Hepatocyte (in vitro differentiated cells): ENCODE measurements at regions not wholly inside any gene's neighbourhood (a gene's known extent, or its start where the extent isn't known, plus 50 kb on each side); places are given as distances from the start of the nearest gene placed in this dataset.

Experiments
- DNase-seq: peaks from one replicate; pipeline ENCODE4 v3.0.0-alpha.2; 2016; ENCODE audit warnings: low spot score
- H2AFZ ChIP-seq: fragments of 200-600 bp; sonication (generic); 2 replicates; pipeline ENCODE4 v1.6.0; 2016; ENCODE audit warnings: antibody characterized with exemption, mild to moderate bottlenecking
- H3K27ac ChIP-seq: fragments of 200-600 bp; sonication (generic); 2 replicates; pipeline ENCODE4 v1.5.1; 2016; ENCODE audit warnings: mild to moderate bottlenecking
- H3K27me3 ChIP-seq: fragments of 200-600 bp; sonication (generic); 2 replicates; pipeline ENCODE4 v1.6.1; 2016
- H3K36me3 ChIP-seq: fragments of 200-600 bp; sonication (generic); replicated peaks from 2 replicates; pipeline ENCODE4 v1.5.1; 2016; ENCODE audit warnings: low read depth; ENCODE audit not compliant: insufficient read depth
- H3K4me1 ChIP-seq: fragments of 200-600 bp; sonication (generic); 2 replicates; pipeline ENCODE4 v1.5.1; 2016; ENCODE audit warnings: mild to moderate bottlenecking, moderate library complexity; ENCODE audit not compliant: insufficient read depth
- H3K4me2 ChIP-seq: fragments of 200-600 bp; sonication (generic); 2 replicates; pipeline ENCODE4 v1.6.0; 2016
- H3K4me3 ChIP-seq: fragments of 200-600 bp; sonication (generic); 2 replicates; pipeline ENCODE4 v1.5.1; 2016; ENCODE audit warnings: mild to moderate bottlenecking
- H3K79me2 ChIP-seq: fragments of 200-600 bp; sonication (generic); 2 replicates; pipeline ENCODE4 v1.6.0; 2017; ENCODE audit warnings: mild to moderate bottlenecking
- H3K9me2 ChIP-seq: fragments of 200-600 bp; sonication (generic); replicated peaks from 2 replicates; pipeline ENCODE4 v1.6.0; 2017; ENCODE audit warnings: mild to moderate bottlenecking; ENCODE audit not compliant: insufficient read depth
- H3K9me3 ChIP-seq: fragments of 200-600 bp; sonication (generic); 2 replicates; pipeline ENCODE4 v1.5.1; 2016; ENCODE audit warnings: low read depth, mild to moderate bottlenecking
- H4K20me1 ChIP-seq: fragments of 200-600 bp; sonication (generic); 2 replicates; pipeline ENCODE4 v1.6.0; 2016; ENCODE audit warnings: mild to moderate bottlenecking; ENCODE audit not compliant: insufficient read depth, poor library complexity, severe bottlenecking
- EZH2 ChIP-seq: fragments of 200-600 bp; sonication (generic); IDR thresholded peaks from 2 replicates; pipeline ENCODE4 v1.6.1; 2016; ENCODE audit warnings: antibody characterized with exemption, mild to moderate bottlenecking, borderline replicate concordance
- EZH2phosphoT487 ChIP-seq: fragments of 200-600 bp; sonication (generic); IDR thresholded peaks from one replicate; pipeline ENCODE4 v1.6.1; 2018; ENCODE audit warnings: antibody characterized with exemption, mild to moderate bottlenecking, low read depth, moderate library complexity; ENCODE audit not compliant: unreplicated experiment, severe bottlenecking
- WGBS: methylation state at CpG from one replicate; pipeline ENCODE4 v1.1.6; 2016; ENCODE audit warnings: low lambda C conversion rate; ENCODE audit errors: missing lambda C conversion rate; 5-methylcytosine and 5-hydroxymethylcytosine counted together
- TF ChIP-seq, protein P1 (sequence below): fragments of 200-600 bp; sonication (generic); IDR thresholded peaks from 2 replicates; pipeline ENCODE4 v1.5.1; 2016; ENCODE audit warnings: antibody characterized with exemption, mild to moderate bottlenecking; ENCODE audit not compliant: poor library complexity

DNA sequence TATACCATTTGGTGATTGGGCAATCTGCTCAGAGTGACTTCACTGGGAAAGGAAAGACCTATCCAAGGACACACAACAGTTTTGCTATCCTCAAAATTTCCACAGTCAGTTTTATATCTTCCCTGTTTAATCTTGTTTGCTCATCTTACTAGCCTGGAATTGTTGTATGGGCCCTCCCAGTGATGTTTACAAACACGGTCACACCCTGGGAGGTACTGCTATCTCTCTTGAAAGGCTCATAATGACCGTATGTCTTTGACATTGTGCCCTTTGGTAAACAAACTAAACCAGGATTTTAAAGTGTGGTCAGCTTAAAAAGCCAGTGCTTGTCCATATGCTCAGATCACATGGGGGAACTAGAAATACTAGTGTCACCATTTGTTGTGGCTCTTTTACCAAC, 277.0 kb downstream of the CDH2 start:
- TF ChIP-seq EZH2 (no peak), EZH2phosphoT487 (no peak)
- TF ChIP-seq, protein P1, sequence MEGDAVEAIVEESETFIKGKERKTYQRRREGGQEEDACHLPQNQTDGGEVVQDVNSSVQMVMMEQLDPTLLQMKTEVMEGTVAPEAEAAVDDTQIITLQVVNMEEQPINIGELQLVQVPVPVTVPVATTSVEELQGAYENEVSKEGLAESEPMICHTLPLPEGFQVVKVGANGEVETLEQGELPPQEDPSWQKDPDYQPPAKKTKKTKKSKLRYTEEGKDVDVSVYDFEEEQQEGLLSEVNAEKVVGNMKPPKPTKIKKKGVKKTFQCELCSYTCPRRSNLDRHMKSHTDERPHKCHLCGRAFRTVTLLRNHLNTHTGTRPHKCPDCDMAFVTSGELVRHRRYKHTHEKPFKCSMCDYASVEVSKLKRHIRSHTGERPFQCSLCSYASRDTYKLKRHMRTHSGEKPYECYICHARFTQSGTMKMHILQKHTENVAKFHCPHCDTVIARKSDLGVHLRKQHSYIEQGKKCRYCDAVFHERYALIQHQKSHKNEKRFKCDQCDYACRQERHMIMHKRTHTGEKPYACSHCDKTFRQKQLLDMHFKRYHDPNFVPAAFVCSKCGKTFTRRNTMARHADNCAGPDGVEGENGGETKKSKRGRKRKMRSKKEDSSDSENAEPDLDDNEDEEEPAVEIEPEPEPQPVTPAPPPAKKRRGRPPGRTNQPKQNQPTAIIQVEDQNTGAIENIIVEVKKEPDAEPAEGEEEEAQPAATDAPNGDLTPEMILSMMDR = no peak

DNA sequence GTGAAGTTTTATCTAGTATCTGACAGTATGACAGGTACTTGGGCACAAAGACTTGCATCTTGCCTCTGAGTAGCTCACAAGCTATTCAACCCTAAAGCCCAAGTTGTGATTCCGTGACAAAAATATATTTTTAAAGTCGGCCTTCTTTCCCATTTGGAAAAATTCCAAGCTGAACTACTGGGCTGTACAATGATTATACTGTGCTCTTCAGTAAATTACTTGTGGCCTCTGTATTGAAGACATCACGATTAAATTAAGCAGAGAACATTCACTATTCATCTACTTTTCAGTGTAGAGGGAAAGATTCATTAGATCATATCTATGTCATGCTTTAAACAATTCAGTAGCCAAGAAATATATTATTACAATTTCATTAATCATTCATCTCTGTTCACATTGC, 282.2 kb downstream of the CDH2 start:
- Histone ChIP-seq H3K4me3 (no peak overlapping the region), H3K9me2 (no peaks in the 10 kb centered on the region), H3K9me3 (no peaks in the 10 kb centered on the region), H2AFZ (no peak overlapping the region), H3K79me2 (no peaks in the 10 kb centered on the region), H4K20me1 (no peaks in the 10 kb centered on the region), H3K4me1 (no peaks in the 10 kb centered on the region), H3K27me3 (no peaks in the 10 kb centered on the region), H3K4me2 (no peak overlapping the region), H3K36me3 (no peaks in the 10 kb centered on the region), H3K27ac (no peak overlapping the region)
- DNase-seq = no peak
- 93% methylated on average over 3 of the region's 3 CpGs for WGBS
- TF ChIP-seq, protein P1 = no peak
- TF ChIP-seq EZH2 (no peak), EZH2phosphoT487 (no peak)

More for the DNA sequence above, 277.0 kb downstream of the CDH2 start:
- no peak for DNase-seq
- no peak overlapping the region for H3K27ac ChIP-seq
- 34% methylated on average over 2 of the region's 2 CpGs for WGBS
- H3K9me2 ChIP-seq = no peaks in the 10 kb centered on the region
- no peaks in the 10 kb centered on the region for H3K4me1 ChIP-seq
- no peak overlapping the region for H3K4me2 ChIP-seq
- no peaks in the 10 kb centered on the region for H4K20me1 ChIP-seq
- no peak overlapping the region for H3K4me3 ChIP-seq
- H2AFZ ChIP-seq = no peak overlapping the region
- no peaks in the 10 kb centered on the region for H3K9me3 ChIP-seq
- no peaks in the 10 kb centered on the region for H3K79me2 ChIP-seq
- no peaks in the 10 kb centered on the region for H3K27me3 ChIP-seq
- no peaks in the 10 kb centered on the region for H3K36me3 ChIP-seq

DNA sequence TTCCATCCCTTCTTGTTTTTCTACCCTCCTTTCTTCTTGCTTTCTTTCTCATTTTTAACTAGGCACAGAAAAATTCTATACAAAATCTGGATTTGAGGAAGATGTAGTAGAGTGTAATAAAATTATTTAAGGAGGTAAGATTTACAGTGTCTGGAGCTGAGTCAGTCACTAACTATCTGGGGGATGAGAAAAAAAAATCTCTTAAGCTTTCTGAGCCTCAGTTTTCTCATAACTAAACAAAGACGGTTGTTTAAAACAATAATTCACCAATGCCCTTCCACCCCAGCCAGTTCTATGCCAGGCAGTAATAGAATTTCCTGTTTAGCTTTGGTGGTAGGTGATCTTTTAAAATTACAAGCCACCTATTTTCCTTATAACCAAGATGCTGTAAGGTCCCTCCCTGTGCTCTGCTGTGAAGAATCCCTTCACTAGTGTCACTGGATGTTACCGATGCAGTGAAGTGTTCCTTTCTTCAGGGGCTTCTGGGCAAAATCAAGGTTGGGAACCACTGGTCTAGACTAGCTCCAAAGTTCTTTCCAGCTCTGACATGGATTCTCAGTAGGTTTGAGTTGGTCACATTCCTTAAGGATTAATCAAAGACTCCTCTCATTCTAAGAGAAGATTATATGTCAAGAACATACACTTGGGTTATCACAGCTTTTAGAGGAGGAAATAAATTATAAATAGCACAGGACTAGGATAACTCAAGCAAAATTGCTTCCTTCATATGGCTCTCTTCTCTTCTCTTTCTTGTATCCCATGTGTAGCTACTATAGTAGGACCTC, 289.0 kb downstream of the CDH2 start:
- no peaks in the 10 kb centered on the region for H3K27me3 ChIP-seq
- no peaks in the 10 kb centered on the region for H3K36me3 ChIP-seq
- H3K9me2 ChIP-seq = no peaks in the 10 kb centered on the region
- H3K4me3 ChIP-seq = no peak overlapping the region
- H2AFZ ChIP-seq = no peak overlapping the region
- DNase-seq = no peak
- no peaks in the 10 kb centered on the region for H3K4me1 ChIP-seq
- TF ChIP-seq, protein P1 = no peak
- TF ChIP-seq EZH2phosphoT487 (no peak), EZH2 (no peak)
- WGBS = 27% methylated on average over 2 of the region's 2 CpGs
- H3K27ac ChIP-seq = no peak overlapping the region
- H3K4me2 ChIP-seq = no peak overlapping the region
- H4K20me1 ChIP-seq = no peaks in the 10 kb centered on the region
- H3K79me2 ChIP-seq = no peaks in the 10 kb centered on the region
- H3K9me3 ChIP-seq = no peaks in the 10 kb centered on the region
